ENCODE measurements at regions not wholly inside any gene's neighbourhood (a gene's known extent, or its start where the extent isn't known, plus 50 kb on each side); places are given as distances from the start of the nearest gene placed in this dataset.

DNA sequence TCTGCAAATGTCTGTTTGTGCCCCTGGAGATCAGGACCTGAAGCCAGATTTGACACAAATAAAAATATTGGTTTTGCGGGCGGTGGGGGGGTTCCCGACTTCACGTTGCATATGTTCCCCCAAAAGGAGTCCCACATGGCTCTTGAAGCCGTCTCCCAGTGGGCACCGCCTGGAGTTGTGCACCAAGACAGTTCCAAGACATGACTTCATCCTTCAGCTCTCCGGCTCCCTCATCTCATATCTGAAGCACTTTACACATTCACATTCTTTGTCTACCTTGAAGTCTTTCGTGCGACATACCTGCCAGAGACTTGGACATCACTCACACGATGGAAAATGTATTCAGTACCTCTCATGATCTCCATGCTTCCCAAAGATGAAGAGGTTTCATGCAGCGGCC, 362.8 kb upstream of the FOXK1 start:
- TF ChIP-seq CREB1 (IDR thresholded peaks at IDR 0.05; ENCODE audit: low read depth) (no peak), RAD21 (IDR thresholded peaks at IDR 0.05; ENCODE audit: low read depth) (no peak), NFIC (IDR thresholded peaks at IDR 0.05) (no peak), ZBTB7A (IDR thresholded peaks at IDR 0.05; ENCODE audit: low read depth) (no peak), REST (IDR thresholded peaks at IDR 0.05; ENCODE audit: low read depth) (no peak), TEAD4 (IDR thresholded peaks at IDR 0.05) (no peak), CEBPB (IDR thresholded peaks at IDR 0.05) (no peak), YY1 (IDR thresholded peaks at IDR 0.05; ENCODE audit: low read depth) (no peak), TAF1 (IDR thresholded peaks at IDR 0.05; ENCODE audit: low read depth) (no peak), EGR1 (IDR thresholded peaks at IDR 0.05) (no peak), EP300 (IDR thresholded peaks at IDR 0.05; ENCODE audit: borderline replicate concordance) (no peak), TCF12 (IDR thresholded peaks at IDR 0.05; ENCODE audit: low read depth) (no peak), FOXM1 (IDR thresholded peaks at IDR 0.05; ENCODE audit: borderline replicate concordance, low read depth) (no peak)
- TF ChIP-seq, protein P1, sequence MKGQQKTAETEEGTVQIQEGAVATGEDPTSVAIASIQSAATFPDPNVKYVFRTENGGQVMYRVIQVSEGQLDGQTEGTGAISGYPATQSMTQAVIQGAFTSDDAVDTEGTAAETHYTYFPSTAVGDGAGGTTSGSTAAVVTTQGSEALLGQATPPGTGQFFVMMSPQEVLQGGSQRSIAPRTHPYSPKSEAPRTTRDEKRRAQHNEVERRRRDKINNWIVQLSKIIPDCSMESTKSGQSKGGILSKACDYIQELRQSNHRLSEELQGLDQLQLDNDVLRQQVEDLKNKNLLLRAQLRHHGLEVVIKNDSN (IDR thresholded peaks at IDR 0.05): no peak
- TF ChIP-seq, protein P2, sequence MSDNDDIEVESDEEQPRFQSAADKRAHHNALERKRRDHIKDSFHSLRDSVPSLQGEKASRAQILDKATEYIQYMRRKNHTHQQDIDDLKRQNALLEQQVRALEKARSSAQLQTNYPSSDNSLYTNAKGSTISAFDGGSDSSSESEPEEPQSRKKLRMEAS (IDR thresholded peaks at IDR 0.05): no peak

DNA sequence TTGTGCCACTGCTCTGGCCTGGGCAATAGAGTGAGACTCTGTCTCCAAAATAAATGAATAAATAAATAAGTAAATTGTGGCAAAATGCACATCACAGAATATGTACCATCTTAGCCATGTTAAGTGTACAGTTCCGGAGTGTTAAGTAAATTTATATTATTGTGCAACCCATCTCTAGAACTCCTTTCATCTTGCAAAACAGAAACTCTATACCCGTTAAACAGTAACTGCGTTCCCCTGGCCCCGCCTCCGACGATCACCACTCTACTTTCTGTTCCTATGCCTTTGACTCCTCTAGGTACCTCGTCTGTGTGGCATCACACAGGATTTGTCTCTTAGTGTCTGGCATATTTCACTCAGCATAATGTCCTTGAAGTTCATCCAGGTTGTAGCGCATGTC, 356.4 kb upstream of the FOXK1 start:
- TF ChIP-seq YY1 (IDR thresholded peaks at IDR 0.05; ENCODE audit: low read depth): no peak
- TF ChIP-seq, protein P2 (IDR thresholded peaks at IDR 0.05): no peak
- no peak for TF ChIP-seq NFIC (IDR thresholded peaks at IDR 0.05)
- no peak for TF ChIP-seq REST (IDR thresholded peaks at IDR 0.05; ENCODE audit: low read depth)
- TF ChIP-seq ZBTB7A (IDR thresholded peaks at IDR 0.05; ENCODE audit: low read depth): no peak
- no peak for TF ChIP-seq TCF12 (IDR thresholded peaks at IDR 0.05; ENCODE audit: low read depth)
- no peak for TF ChIP-seq TAF1 (IDR thresholded peaks at IDR 0.05; ENCODE audit: low read depth)
- no peak for TF ChIP-seq FOXM1 (IDR thresholded peaks at IDR 0.05; ENCODE audit: borderline replicate concordance, low read depth)
- no peak for TF ChIP-seq TEAD4 (IDR thresholded peaks at IDR 0.05)
- no peak for TF ChIP-seq CREB1 (IDR thresholded peaks at IDR 0.05; ENCODE audit: low read depth)

DNA sequence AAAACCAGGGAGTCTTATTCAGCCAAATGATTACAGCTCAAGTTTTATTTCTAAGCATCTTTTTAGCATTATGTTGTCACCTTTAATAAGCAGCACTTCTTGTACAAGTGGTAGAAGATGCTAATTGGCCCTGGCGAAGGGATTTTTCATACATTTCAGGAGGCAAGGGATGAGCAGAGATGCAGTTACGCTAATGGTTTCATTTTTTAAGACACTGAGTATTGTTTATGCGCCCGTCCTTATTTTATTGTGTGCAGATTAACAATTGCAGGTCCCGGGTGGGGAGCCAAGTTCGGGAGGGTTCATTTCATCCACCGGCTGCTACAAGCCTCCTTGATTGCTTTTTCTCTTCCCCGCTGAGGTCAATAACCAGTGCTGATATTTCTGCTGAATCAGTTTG, 350.4 kb upstream of the FOXK1 start:
- TF ChIP-seq TAF1 (IDR thresholded peaks at IDR 0.05; ENCODE audit: low read depth): no peak
- TF ChIP-seq REST (IDR thresholded peaks at IDR 0.05; ENCODE audit: low read depth): no peak
- TF ChIP-seq YY1 (IDR thresholded peaks at IDR 0.05; ENCODE audit: low read depth): no peak
- TF ChIP-seq EP300 (IDR thresholded peaks at IDR 0.05; ENCODE audit: borderline replicate concordance): no peak
- no peak for TF ChIP-seq EGR1 (IDR thresholded peaks at IDR 0.05)
- TF ChIP-seq, protein P2 (IDR thresholded peaks at IDR 0.05): no peak
- TF ChIP-seq, protein P1 (IDR thresholded peaks at IDR 0.05): no peak
- TF ChIP-seq TEAD4 (IDR thresholded peaks at IDR 0.05): no peak
- TF ChIP-seq CREB1 (IDR thresholded peaks at IDR 0.05; ENCODE audit: low read depth): no peak
- TF ChIP-seq TCF12 (IDR thresholded peaks at IDR 0.05; ENCODE audit: low read depth): no peak

DNA sequence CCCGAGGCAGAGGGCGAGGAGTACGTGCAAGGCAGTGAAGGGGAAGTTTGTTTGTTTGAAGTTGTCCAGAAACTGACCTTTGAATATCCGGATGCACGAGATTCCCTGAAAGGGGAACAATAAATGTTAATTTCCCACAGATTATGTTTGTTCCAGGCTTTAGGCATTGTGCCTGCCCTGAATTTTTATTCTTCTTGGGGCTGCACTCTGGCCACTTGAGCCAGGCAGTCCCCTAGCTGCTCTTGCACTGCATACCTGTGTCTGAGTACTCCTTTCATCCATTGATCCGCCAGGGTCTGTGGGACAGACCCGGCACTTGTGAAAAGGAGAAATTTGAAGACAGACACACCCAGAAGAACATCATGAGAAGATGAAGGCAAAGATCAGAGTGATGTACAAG, 343.5 kb upstream of the FOXK1 start:
- TF ChIP-seq TEAD4 (IDR thresholded peaks at IDR 0.05) (no peak), FOXM1 (IDR thresholded peaks at IDR 0.05; ENCODE audit: borderline replicate concordance, low read depth) (no peak), RAD21 (IDR thresholded peaks at IDR 0.05; ENCODE audit: low read depth) (no peak), EGR1 (IDR thresholded peaks at IDR 0.05) (no peak), CREB1 (IDR thresholded peaks at IDR 0.05; ENCODE audit: low read depth) (no peak), TCF12 (IDR thresholded peaks at IDR 0.05; ENCODE audit: low read depth) (no peak), YY1 (IDR thresholded peaks at IDR 0.05; ENCODE audit: low read depth) (no peak), EP300 (IDR thresholded peaks at IDR 0.05; ENCODE audit: borderline replicate concordance) (no peak), TAF1 (IDR thresholded peaks at IDR 0.05; ENCODE audit: low read depth) (no peak), REST (IDR thresholded peaks at IDR 0.05; ENCODE audit: low read depth) (no peak), NFIC (IDR thresholded peaks at IDR 0.05) (no peak)
- TF ChIP-seq, protein P1 (IDR thresholded peaks at IDR 0.05): no peak
